PC-9 (cell line): ENCODE measurements at regions not wholly inside any gene's neighbourhood (a gene's known extent, or its start where the extent isn't known, plus 50 kb on each side); places are given as distances from the start of the nearest gene placed in this dataset.

ENCODE experiments used
- BruUV-seq: library from RNA; stranded (reverse); fragments of 400-500 nt; replicated peaks from 2 replicates; lab custom pipeline; 2021; lab: Mats Ljungman, UMichigan
- CTCF ChIA-PET: fragments of 300-600 bp; sonication (Branson Sonifier 250); formaldehyde crosslinking; loops from one replicate; lab custom pipeline; 2022; ENCODE audit warnings: antibody characterized with exemption; lab: Charles Lee
- POLR2A ChIA-PET: fragments of 300-600 bp; sonication (Branson Sonifier 250); formaldehyde crosslinking; loops from one replicate; lab custom pipeline; 2022; ENCODE audit warnings: antibody characterized with exemption; ENCODE audit not compliant: unreplicated experiment; lab: Charles Lee
- DNase-seq, 2 experiments: peaks; one replicate each; pipeline versions ENCODE4 v3.0.0 to v3.0.0-alpha.2; 2015 to 2022; ENCODE audit warnings: mixed read lengths in 1 of 2
- H2AFZ ChIP-seq: fragments of 200-600 bp; sonication (generic); 2 replicates; pipeline ENCODE4 v1.8.1; 2017; ENCODE audit warnings: antibody characterized with exemption
- H3F3A ChIP-seq: fragments of 200-600 bp; sonication (generic); 2 replicates; pipeline ENCODE4 v1.8.1; 2017; ENCODE audit warnings: antibody characterized with exemption, mild to moderate bottlenecking, low read depth; ENCODE audit not compliant: insufficient read depth
- H3K27ac ChIP-seq: fragments of 200-600 bp; sonication (generic); 2 replicates; pipeline ENCODE4 v1.6.1; 2016; ENCODE audit warnings: mixed run types
- H3K27me3 ChIP-seq: fragments of 200-600 bp; sonication (generic); 2 replicates; pipeline ENCODE4 v1.6.1; 2016; ENCODE audit warnings: low read depth, mixed run types; ENCODE audit not compliant: insufficient read depth
- H3K36me3 ChIP-seq: fragments of 200-600 bp; sonication (generic); 2 replicates; pipeline ENCODE4 v1.6.1; 2016; ENCODE audit warnings: low read depth, mixed run types
- H3K4me1 ChIP-seq: fragments of 200-600 bp; sonication (generic); replicated peaks from 2 replicates; pipeline ENCODE4 v1.6.1; 2016; ENCODE audit warnings: mixed run types; ENCODE audit not compliant: insufficient read depth
- H3K4me2 ChIP-seq: fragments of 200-600 bp; sonication (generic); 2 replicates; pipeline ENCODE4 v1.6.1; 2017; ENCODE audit warnings: mixed run types
- H3K4me3 ChIP-seq: fragments of 200-600 bp; sonication (generic); 2 replicates; pipeline ENCODE4 v1.6.1; 2016; ENCODE audit warnings: mixed run types
- H3K79me2 ChIP-seq: fragments of 200-600 bp; sonication (generic); 2 replicates; pipeline ENCODE4 v1.6.1; 2017; ENCODE audit warnings: low read depth, mixed run types
- H3K9me2 ChIP-seq: fragments of 200-600 bp; sonication (generic); 2 replicates; pipeline ENCODE4 v1.8.1; 2017; ENCODE audit warnings: mild to moderate bottlenecking; ENCODE audit not compliant: insufficient read depth
- H3K9me3 ChIP-seq: fragments of 200-600 bp; sonication (generic); 2 replicates; pipeline ENCODE4 v1.8.1; 2016; ENCODE audit warnings: low read depth; ENCODE audit not compliant: insufficient read depth
- H4K20me1 ChIP-seq: fragments of 200-600 bp; sonication (generic); 2 replicates; pipeline ENCODE4 v1.8.1; 2017; ENCODE audit not compliant: insufficient read depth
- EZH2 ChIP-seq: fragments of 200-600 bp; sonication (generic); IDR thresholded peaks from 2 replicates; pipeline ENCODE4 v1.8.0; 2017; ENCODE audit warnings: antibody characterized with exemption, low read depth
- intact Hi-C: fragments of 100-400 bp; cut with micrococcal nuclease; formaldehyde crosslinking; loops from one replicate; pipeline ENCODE4 v1.10.0; 2022; ENCODE audit not compliant: unreplicated experiment
- TF ChIP-seq, protein P1 (sequence below): fragments of 200-600 bp; sonication (generic); conservative IDR thresholded peaks from 2 replicates; pipeline ENCODE4 v1.6.1; 2017; ENCODE audit warnings: mixed run types, antibody characterized with exemption, mild to moderate bottlenecking, moderate library complexity

DNA sequence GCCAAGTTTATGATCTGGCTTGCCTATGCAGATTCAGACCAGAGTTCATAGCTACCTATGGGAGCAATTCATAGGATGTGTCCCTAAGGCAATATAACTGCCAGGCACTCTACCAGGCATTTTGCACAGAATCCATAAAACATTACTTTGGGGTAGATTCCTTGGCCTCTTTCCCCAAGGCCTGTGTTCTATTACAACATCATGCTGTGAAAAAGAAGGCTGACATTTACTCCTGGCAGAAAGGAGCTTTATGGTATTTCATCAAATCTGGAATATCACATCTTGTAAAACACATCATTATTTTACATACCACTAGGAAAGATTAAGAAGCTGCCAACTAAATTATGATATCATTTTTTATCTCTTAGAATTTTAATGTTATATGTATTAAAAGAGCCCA, 287.0 kb upstream of the MARCKS start:
- Histone ChIP-seq H3K79me2 (no peaks in the 10 kb centered on the region), H3K27ac (no peak overlapping the region), H3K4me3 (no peak overlapping the region), H3K4me1 (no peaks in the 10 kb centered on the region), H3K9me2 (no peaks in the 10 kb centered on the region), H3F3A (no peaks in the 10 kb centered on the region), H3K27me3 (no peaks in the 10 kb centered on the region), H3K4me2 (no peak overlapping the region), H3K36me3 (0 out of 2 replicates have a peak, but pooled peaks cover 5% of the 10 kb centered on the region), H3K9me3 (no peaks in the 10 kb centered on the region), H2AFZ (no peak overlapping the region), H4K20me1 (no peaks in the 10 kb centered on the region)
- POLR2A ChIA-PET = interaction anchor here (0.5 kb wide), 1 partner anchor 9 kb away, joined by 5 read pairs; no protein-coding TSS in a partner anchor
- intact Hi-C loops = no loop called here
- TF ChIP-seq, protein P1, sequence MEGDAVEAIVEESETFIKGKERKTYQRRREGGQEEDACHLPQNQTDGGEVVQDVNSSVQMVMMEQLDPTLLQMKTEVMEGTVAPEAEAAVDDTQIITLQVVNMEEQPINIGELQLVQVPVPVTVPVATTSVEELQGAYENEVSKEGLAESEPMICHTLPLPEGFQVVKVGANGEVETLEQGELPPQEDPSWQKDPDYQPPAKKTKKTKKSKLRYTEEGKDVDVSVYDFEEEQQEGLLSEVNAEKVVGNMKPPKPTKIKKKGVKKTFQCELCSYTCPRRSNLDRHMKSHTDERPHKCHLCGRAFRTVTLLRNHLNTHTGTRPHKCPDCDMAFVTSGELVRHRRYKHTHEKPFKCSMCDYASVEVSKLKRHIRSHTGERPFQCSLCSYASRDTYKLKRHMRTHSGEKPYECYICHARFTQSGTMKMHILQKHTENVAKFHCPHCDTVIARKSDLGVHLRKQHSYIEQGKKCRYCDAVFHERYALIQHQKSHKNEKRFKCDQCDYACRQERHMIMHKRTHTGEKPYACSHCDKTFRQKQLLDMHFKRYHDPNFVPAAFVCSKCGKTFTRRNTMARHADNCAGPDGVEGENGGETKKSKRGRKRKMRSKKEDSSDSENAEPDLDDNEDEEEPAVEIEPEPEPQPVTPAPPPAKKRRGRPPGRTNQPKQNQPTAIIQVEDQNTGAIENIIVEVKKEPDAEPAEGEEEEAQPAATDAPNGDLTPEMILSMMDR = no peak
- TF ChIP-seq EZH2 = no peak
- DNase-seq = no peak
- CTCF ChIA-PET = no interaction called here
- no TSS peak for BruUV-seq

DNA sequence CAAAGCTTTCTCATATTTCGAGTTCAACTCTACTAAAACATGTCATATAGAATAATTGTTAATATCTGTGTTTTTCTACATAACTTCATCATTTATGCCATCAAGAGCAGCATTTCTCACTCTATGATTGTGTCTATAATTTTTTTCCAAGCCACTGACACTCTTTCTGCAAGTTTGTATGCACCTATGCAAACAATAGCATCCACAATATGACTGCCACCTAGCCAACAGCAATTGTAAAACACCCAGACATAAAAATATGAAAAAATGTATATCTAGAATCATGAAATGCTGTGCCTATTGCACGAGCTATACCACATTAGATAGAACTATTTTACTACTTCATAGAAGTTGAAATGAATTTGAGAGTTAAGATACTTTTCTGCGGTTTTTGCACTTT, 286.5 kb upstream of the MARCKS start:
- CTCF ChIA-PET = no interaction called here
- TF ChIP-seq, protein P1 = no peak; the same call in 1 of the 2 replicates
- TF ChIP-seq EZH2 = no peak
- POLR2A ChIA-PET = interaction anchor here (0.5 to 0.8 kb wide), 2 partner anchors 8 to 78 kb away, joined by 5 to 11 read pairs; no protein-coding TSS in a partner anchor

DNA sequence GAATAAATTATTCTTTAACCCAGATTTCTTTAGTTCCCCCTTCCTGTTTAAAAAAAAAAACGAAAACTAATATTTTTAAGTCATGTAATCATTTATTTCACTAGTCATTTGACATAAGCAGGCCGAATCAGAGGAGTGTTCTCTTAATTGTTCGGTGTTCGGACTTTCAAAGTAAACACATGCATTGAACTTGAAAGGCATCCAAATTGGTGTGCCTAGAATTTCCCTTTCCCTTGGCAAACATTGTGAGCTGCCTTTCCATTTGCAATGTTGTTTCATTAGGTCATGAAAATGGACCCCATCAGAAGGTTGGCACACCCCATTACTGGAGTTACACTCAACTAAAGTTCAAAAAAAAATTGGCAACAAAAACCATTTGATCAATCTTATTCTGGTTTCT, 283.0 kb upstream of the MARCKS start:
- Histone ChIP-seq H3K36me3 (no peaks in the 10 kb centered on the region), H3K9me2 (no peaks in the 10 kb centered on the region), H3K27ac (no peak overlapping the region), H3K79me2 (no peaks in the 10 kb centered on the region), H3K4me3 (no peak overlapping the region), H3K4me2 (no peak overlapping the region), H3K4me1 (no peaks in the 10 kb centered on the region), H4K20me1 (no peaks in the 10 kb centered on the region), H3F3A (no peaks in the 10 kb centered on the region), H3K27me3 (no peaks in the 10 kb centered on the region), H2AFZ (no peak overlapping the region), H3K9me3 (peaks cover 3% of the 10 kb centered on the region; the same call in 1 of the 2 replicates)
- intact Hi-C loops = no loop called here
- TF ChIP-seq, protein P1 = no peak
- no peak for TF ChIP-seq EZH2
- CTCF ChIA-PET = no interaction called here
- no TSS peak for BruUV-seq
- POLR2A ChIA-PET = no interaction called here
- no peak for DNase-seq

More for the DNA sequence above, 286.5 kb upstream of the MARCKS start:
- H3K27me3 ChIP-seq = no peaks in the 10 kb centered on the region
- 0 out of 2 replicates have a peak, but pooled peaks cover 5% of the 10 kb centered on the region for H3K36me3 ChIP-seq
- no peaks in the 10 kb centered on the region for H4K20me1 ChIP-seq
- no peaks in the 10 kb centered on the region for H3K9me3 ChIP-seq
- H3F3A ChIP-seq = no peaks in the 10 kb centered on the region
- H3K79me2 ChIP-seq = no peaks in the 10 kb centered on the region
- H3K27ac ChIP-seq = no peak overlapping the region
- BruUV-seq = no TSS peak
- H3K9me2 ChIP-seq = no peaks in the 10 kb centered on the region
- DNase-seq = no peak
- H3K4me1 ChIP-seq = no peaks in the 10 kb centered on the region
- H3K4me3 ChIP-seq = no peak overlapping the region
- intact Hi-C loops = no loop called here
- H2AFZ ChIP-seq = no peak overlapping the region
- no peak overlapping the region for H3K4me2 ChIP-seq
